AG09309 (cell line): ENCODE measurements at regions not wholly inside any gene's neighbourhood (a gene's known extent, or its start where the extent isn't known, plus 50 kb on each side); places are given as distances from the start of the nearest gene placed in this dataset.

Experiments
- DNase-seq: peaks from one replicate; pipeline ENCODE4 v3.0.0-alpha.2; 2010; ENCODE audit warnings: low read depth
- H3K4me3 ChIP-seq: 2 replicates; pipeline ENCODE4 v1.5.1; 2011; ENCODE audit warnings: mild to moderate bottlenecking, low read depth, low read length, moderate library complexity; ENCODE audit not compliant: control insufficient read depth
- CTCF ChIP-seq: IDR thresholded peaks from 2 replicates; pipeline ENCODE4 v1.5.1; 2011; ENCODE audit warnings: mild to moderate bottlenecking, low read depth, low read length, inconsistent platforms; ENCODE audit not compliant: insufficient read depth, control insufficient read depth; ENCODE audit errors: missing control alignments

- H3K4me3 ChIP-seq = no peak overlapping the region
- no peak for DNase-seq
- TF ChIP-seq CTCF = no peak
These were observed 75.2 kb downstream of the RTL6 start for GRCh38 chr22:44422746-44423380.

GRCh38 chr22:44419429-44419828, 78.6 kb downstream of the RTL6 start:
- no peak for DNase-seq
- TF ChIP-seq CTCF = no peak
- H3K4me3 ChIP-seq = no peak overlapping the region

- no peak for DNase-seq
- H3K4me3 ChIP-seq = no peak overlapping the region
- no peak for TF ChIP-seq CTCF
These were observed 84.8 kb downstream of the RTL6 start for GRCh38 chr22:44413211-44413610.

- no peak for TF ChIP-seq CTCF
These were observed 85.8 kb downstream of the RTL6 start for GRCh38 chr22:44412136-44412731.

GRCh38 chr22:44411226-44412135, 86.6 kb downstream of the RTL6 start:
- TF ChIP-seq CTCF = no peak
- no peak overlapping the region for H3K4me3 ChIP-seq
- no peak for DNase-seq

More at GRCh38 chr22:44412136-44412731, 85.8 kb downstream of the RTL6 start:
- no peak overlapping the region for H3K4me3 ChIP-seq
- DNase-seq = no peak

- DNase-seq = no peak
- no peak for TF ChIP-seq CTCF
- H3K4me3 ChIP-seq = no peak overlapping the region
These were observed 87.5 kb downstream of the RTL6 start for GRCh38 chr22:44410451-44410991.
